ENCODE measurements at regions not wholly inside any gene's neighbourhood (a gene's known extent, or its start where the extent isn't known, plus 50 kb on each side); places are given as distances from the start of the nearest gene placed in this dataset.

GRCh38 chr11:33534575-33534974, 166.1 kb downstream of the C11orf91 start:
- no peak overlapping the region for H3K27ac Mint-ChIP-seq

GRCh38 chr11:33533386-33534052, 167.1 kb downstream of the C11orf91 start:
- peaks cover 0 to 5% (median 0%) of the 10 kb centered on the region in 8 donors for H3K9me3 Mint-ChIP-seq
- H3K27ac ChIP-seq (ENCODE audit: low read depth, low read length) = no peak overlapping the region
- no peaks in the 10 kb centered on the region for H3K27me3 ChIP-seq (ENCODE audit: insufficient read depth, low read length)
- H3K4me1 ChIP-seq (ENCODE audit: insufficient read depth, low read length) = no peaks in the 10 kb centered on the region
- CTCF ChIA-PET (ENCODE audit: partially characterized antibody) = no interaction called here
- H3K27me3 Mint-ChIP-seq = peaks cover 7 to 9% of the 10 kb centered on the region in 2 donors
- H3K9me3 ChIP-seq (ENCODE audit: control insufficient read depth in 1 of 2, low read length in 2 of 2) = no peaks in the 10 kb centered on the region
- H3K4me3 Mint-ChIP-seq = no peak overlapping the region
- intact Hi-C loops (cut with micrococcal nuclease) = no loop called here
- H3K36me3 Mint-ChIP-seq = peaks cover 0 to 4% of the 10 kb centered on the region in 2 donors
- H3K27ac Mint-ChIP-seq = no peak overlapping the region
- no peaks in the 10 kb centered on the region for H3K36me3 ChIP-seq (ENCODE audit: insufficient read depth, low read length)
- POLR2A ChIA-PET (ENCODE audit: partially characterized antibody) = no interaction called here
- no peak for DNase-seq
- no peak overlapping the region for H3K4me3 ChIP-seq (ENCODE audit: low read length in 2 of 2)
- H3K4me1 Mint-ChIP-seq = no peaks in the 10 kb centered on the region

More at GRCh38 chr11:33534575-33534974, 166.1 kb downstream of the C11orf91 start:
- Histone ChIP-seq H3K4me1 (ENCODE audit: insufficient read depth, low read length) (no peaks in the 10 kb centered on the region), H3K27me3 (ENCODE audit: insufficient read depth, low read length) (no peaks in the 10 kb centered on the region), H3K27ac (ENCODE audit: low read depth, low read length) (no peak overlapping the region), H3K9me3 (ENCODE audit: control insufficient read depth in 1 of 2, low read length in 2 of 2) (no peaks in the 10 kb centered on the region), H3K36me3 (ENCODE audit: insufficient read depth, low read length) (no peaks in the 10 kb centered on the region), H3K4me3 (ENCODE audit: low read length in 2 of 2) (no peak overlapping the region)
- Mint-ChIP-seq H3K4me3 (no peak overlapping the region), H3K9me3 (peaks cover 0 to 5% (median 0%) of the 10 kb centered on the region in 8 donors), H3K36me3 (peaks cover 0 to 4% of the 10 kb centered on the region in 2 donors), H3K4me1 (no peaks in the 10 kb centered on the region), H3K27me3 (peaks cover 9 to 14% of the 10 kb centered on the region in 2 donors)
- CTCF ChIA-PET (ENCODE audit: partially characterized antibody) = no interaction called here
- no peak for DNase-seq
- intact Hi-C loops (cut with micrococcal nuclease) = no loop called here
- POLR2A ChIA-PET (ENCODE audit: partially characterized antibody) = no interaction called here

GRCh38 chr11:33532720-33533385, 167.8 kb downstream of the C11orf91 start:
- ChIA-PET POLR2A (ENCODE audit: partially characterized antibody) (no interaction called here), CTCF (ENCODE audit: partially characterized antibody) (no interaction called here)
- Mint-ChIP-seq H3K4me3 (no peak overlapping the region), H3K27ac (no peak overlapping the region), H3K36me3 (peaks cover 0 to 4% of the 10 kb centered on the region in 2 donors), H3K9me3 (peaks cover 0 to 7% (median 4%) of the 10 kb centered on the region in 8 donors), H3K4me1 (no peaks in the 10 kb centered on the region), H3K27me3 (peaks cover 7 to 8% of the 10 kb centered on the region in 2 donors)
- DNase-seq = no peak
- Histone ChIP-seq H3K4me1 (ENCODE audit: insufficient read depth, low read length) (no peaks in the 10 kb centered on the region), H3K9me3 (ENCODE audit: control insufficient read depth in 1 of 2, low read length in 2 of 2) (no peaks in the 10 kb centered on the region), H3K4me3 (ENCODE audit: low read length in 2 of 2) (no peak overlapping the region), H3K27me3 (ENCODE audit: insufficient read depth, low read length) (no peaks in the 10 kb centered on the region), H3K27ac (ENCODE audit: low read depth, low read length) (no peak overlapping the region), H3K36me3 (ENCODE audit: insufficient read depth, low read length) (no peaks in the 10 kb centered on the region)
- intact Hi-C loops (cut with micrococcal nuclease) = no loop called here

GRCh38 chr11:33532257-33532656, 168.4 kb downstream of the C11orf91 start:
- POLR2A ChIA-PET (ENCODE audit: partially characterized antibody) = no interaction called here
- Mint-ChIP-seq H3K27me3 (peaks cover 7% of the 10 kb centered on the region in 2 donors), H3K36me3 (peaks cover 1 to 4% of the 10 kb centered on the region in 2 donors), H3K4me1 (no peaks in the 10 kb centered on the region), H3K4me3 (no peak overlapping the region), H3K27ac (no peak overlapping the region), H3K9me3 (peaks cover 3 to 12% (median 6%) of the 10 kb centered on the region in 8 donors)
- no peaks in the 10 kb centered on the region for H3K36me3 ChIP-seq (ENCODE audit: insufficient read depth, low read length)
- no peak overlapping the region for H3K27ac ChIP-seq (ENCODE audit: low read depth, low read length)
- H3K4me1 ChIP-seq (ENCODE audit: insufficient read depth, low read length) = no peaks in the 10 kb centered on the region
- CTCF ChIA-PET (ENCODE audit: partially characterized antibody) = no interaction called here
- H3K9me3 ChIP-seq (ENCODE audit: control insufficient read depth in 1 of 2, low read length in 2 of 2) = no peaks in the 10 kb centered on the region
- no peaks in the 10 kb centered on the region for H3K27me3 ChIP-seq (ENCODE audit: insufficient read depth, low read length)
- intact Hi-C loops (cut with micrococcal nuclease) = no loop called here
- DNase-seq = no peak
- no peak overlapping the region for H3K4me3 ChIP-seq (ENCODE audit: low read length in 2 of 2)

- Mint-ChIP-seq H3K36me3 (peaks cover 1 to 4% of the 10 kb centered on the region in 2 donors), H3K27ac (no peak overlapping the region), H3K4me3 (no peak overlapping the region), H3K4me1 (no peaks in the 10 kb centered on the region), H3K27me3 (peaks cover 5 to 6% of the 10 kb centered on the region in 2 donors), H3K9me3 (peaks cover 3 to 17% (median 8%) of the 10 kb centered on the region in 8 donors)
- Histone ChIP-seq H3K4me1 (ENCODE audit: insufficient read depth, low read length) (no peaks in the 10 kb centered on the region), H3K27me3 (ENCODE audit: insufficient read depth, low read length) (no peaks in the 10 kb centered on the region), H3K9me3 (ENCODE audit: control insufficient read depth in 1 of 2, low read length in 2 of 2) (no peaks in the 10 kb centered on the region), H3K27ac (ENCODE audit: low read depth, low read length) (no peak overlapping the region), H3K36me3 (ENCODE audit: insufficient read depth, low read length) (no peaks in the 10 kb centered on the region), H3K4me3 (ENCODE audit: low read length in 2 of 2) (no peak overlapping the region)
- POLR2A ChIA-PET (ENCODE audit: partially characterized antibody) = no interaction called here
- CTCF ChIA-PET (ENCODE audit: partially characterized antibody) = no interaction called here
- intact Hi-C loops (cut with micrococcal nuclease) = no loop called here
- no peak for DNase-seq
These were observed 168.9 kb downstream of the C11orf91 start for GRCh38 chr11:33531743-33532181.

GRCh38 chr11:33530815-33531214, 169.8 kb downstream of the C11orf91 start:
- ChIA-PET CTCF (ENCODE audit: partially characterized antibody) (no interaction called here), POLR2A (ENCODE audit: partially characterized antibody) (no interaction called here)
- no peaks in the 10 kb centered on the region for H3K4me1 Mint-ChIP-seq
- peaks cover 3 to 4% of the 10 kb centered on the region in 2 donors for H3K27me3 Mint-ChIP-seq
- intact Hi-C loops (cut with micrococcal nuclease) = no loop called here
- no peak for DNase-seq
- no peak overlapping the region for H3K4me3 Mint-ChIP-seq
- no peak overlapping the region for H3K4me3 ChIP-seq (ENCODE audit: low read length in 2 of 2)
- no peak overlapping the region for H3K27ac ChIP-seq (ENCODE audit: low read depth, low read length)
- no peaks in the 10 kb centered on the region for H3K9me3 ChIP-seq (ENCODE audit: control insufficient read depth in 1 of 2, low read length in 2 of 2)
- H3K27ac Mint-ChIP-seq = no peak overlapping the region
- H3K9me3 Mint-ChIP-seq = peaks cover 3 to 26% (median 10%) of the 10 kb centered on the region in 8 donors
- H3K4me1 ChIP-seq (ENCODE audit: insufficient read depth, low read length) = no peaks in the 10 kb centered on the region
- no peaks in the 10 kb centered on the region for H3K36me3 ChIP-seq (ENCODE audit: insufficient read depth, low read length)
- H3K27me3 ChIP-seq (ENCODE audit: insufficient read depth, low read length) = no peaks in the 10 kb centered on the region
- H3K36me3 Mint-ChIP-seq = peaks cover 1 to 3% of the 10 kb centered on the region in 2 donors

GRCh38 chr11:33529461-33529860, 171.2 kb downstream of the C11orf91 start:
- Histone ChIP-seq H3K36me3 (ENCODE audit: insufficient read depth, low read length) (no peaks in the 10 kb centered on the region), H3K4me1 (ENCODE audit: insufficient read depth, low read length) (no peaks in the 10 kb centered on the region), H3K9me3 (ENCODE audit: control insufficient read depth in 1 of 2, low read length in 2 of 2) (no peaks in the 10 kb centered on the region), H3K27me3 (ENCODE audit: insufficient read depth, low read length) (no peaks in the 10 kb centered on the region), H3K4me3 (ENCODE audit: low read length in 2 of 2) (no peak overlapping the region), H3K27ac (ENCODE audit: low read depth, low read length) (no peak overlapping the region)
- intact Hi-C loops (cut with micrococcal nuclease) = no loop called here
- Mint-ChIP-seq H3K4me3 (no peak overlapping the region), H3K4me1 (no peaks in the 10 kb centered on the region), H3K27me3 (peaks cover 8 to 9% of the 10 kb centered on the region in 2 donors), H3K9me3 (peaks cover 3 to 36% (median 10%) of the 10 kb centered on the region in 8 donors), H3K27ac (no peak overlapping the region), H3K36me3 (peaks cover 0 to 1% of the 10 kb centered on the region in 2 donors)
- ChIA-PET POLR2A (ENCODE audit: partially characterized antibody) (no interaction called here), CTCF (ENCODE audit: partially characterized antibody) (no interaction called here)
- no peak for DNase-seq
